Tibial artery (tissue), 4 donors: ENCODE measurements at regions not wholly inside any gene's neighbourhood (a gene's known extent, or its start where the extent isn't known, plus 50 kb on each side); places are given as distances from the start of the nearest gene placed in this dataset.

Experiments
- DNase-seq, 2 donors: peaks; one replicate each; pipeline ENCODE4 v3.0.0-alpha.2; 2019
- H3K27ac ChIP-seq, 2 donors: fragments of 200-600 bp; sonication (generic) in 1 of 2; 1 replicate in 1 of 2; 2 replicates in 1 of 2; pipeline ENCODE4 v1.5.1; 2018 to 2019; ENCODE audit warnings: mild to moderate bottlenecking in 1 of 2
- H3K27me3 ChIP-seq, 2 donors: fragments of 200-600 bp; sonication (generic) in 1 of 2; one replicate each; pipeline versions ENCODE4 v1.5.1 to v1.6.0; 2016 to 2019
- H3K36me3 ChIP-seq, 3 donors: fragments of 200-600 bp; sonication (generic) in 2 of 3; one replicate each; pipeline ENCODE4 v1.5.1; 2016 to 2019; ENCODE audit warnings: mild to moderate bottlenecking in 2 of 3
- H3K4me1 ChIP-seq, 4 donors: fragments of 200-600 bp; sonication (generic) in 2 of 4; 1 replicate in 3 of 4; 2 replicates in 1 of 4; pipeline ENCODE4 v1.5.1; 2016 to 2019
- H3K4me3 ChIP-seq, 2 donors: fragments of 200-600 bp; sonication (generic) in 1 of 2; 1 replicate in 1 of 2; 2 replicates in 1 of 2; pipeline ENCODE4 v1.5.1; 2018 to 2019; ENCODE audit warnings: mild to moderate bottlenecking in 2 of 2
- H3K9me3 ChIP-seq, 3 donors: fragments of 200-600 bp; sonication (generic) in 1 of 3; one replicate each; pipeline ENCODE4 v1.5.1; 2016 to 2019
- intact Hi-C: fragments of 100-400 bp; cut with DNase I; formaldehyde crosslinking; loops from one replicate; pipeline ENCODE4 v1.15.0; 2023; ENCODE audit warnings: low total_unique reads
- TF ChIP-seq, protein P1 (sequence below), 2 experiments: fragments of 200-600 bp in 1 of 2; fragments of 450-650 bp in 1 of 2; IDR thresholded peaks; one replicate each; pipeline ENCODE4 v1.5.1; 2017 to 2019; ENCODE audit warnings: antibody characterized with exemption in 2 of 2, mild to moderate bottlenecking in 1 of 2, moderate library complexity in 1 of 2

DNA sequence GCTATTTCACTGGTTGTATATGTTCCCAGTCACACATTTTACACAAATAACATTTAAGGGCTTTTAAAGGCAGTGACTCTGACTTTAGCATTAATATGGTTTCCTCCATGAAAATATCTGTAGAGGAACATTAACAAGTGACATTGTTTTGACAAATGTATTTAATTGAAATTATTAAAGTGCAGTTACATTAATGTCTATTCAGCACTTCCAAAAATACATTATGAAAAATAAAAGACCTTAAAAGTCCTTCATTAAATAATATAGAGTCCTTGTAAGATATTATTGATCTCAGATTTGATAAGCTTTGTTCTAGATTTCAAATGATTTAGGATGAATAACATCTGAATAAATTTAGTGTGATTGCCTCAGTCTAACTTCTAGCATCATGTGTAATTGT lies 951.9 kb upstream of the CHORDC1 start:
- intact Hi-C loops, result no loop called here
- TF ChIP-seq, protein P1, sequence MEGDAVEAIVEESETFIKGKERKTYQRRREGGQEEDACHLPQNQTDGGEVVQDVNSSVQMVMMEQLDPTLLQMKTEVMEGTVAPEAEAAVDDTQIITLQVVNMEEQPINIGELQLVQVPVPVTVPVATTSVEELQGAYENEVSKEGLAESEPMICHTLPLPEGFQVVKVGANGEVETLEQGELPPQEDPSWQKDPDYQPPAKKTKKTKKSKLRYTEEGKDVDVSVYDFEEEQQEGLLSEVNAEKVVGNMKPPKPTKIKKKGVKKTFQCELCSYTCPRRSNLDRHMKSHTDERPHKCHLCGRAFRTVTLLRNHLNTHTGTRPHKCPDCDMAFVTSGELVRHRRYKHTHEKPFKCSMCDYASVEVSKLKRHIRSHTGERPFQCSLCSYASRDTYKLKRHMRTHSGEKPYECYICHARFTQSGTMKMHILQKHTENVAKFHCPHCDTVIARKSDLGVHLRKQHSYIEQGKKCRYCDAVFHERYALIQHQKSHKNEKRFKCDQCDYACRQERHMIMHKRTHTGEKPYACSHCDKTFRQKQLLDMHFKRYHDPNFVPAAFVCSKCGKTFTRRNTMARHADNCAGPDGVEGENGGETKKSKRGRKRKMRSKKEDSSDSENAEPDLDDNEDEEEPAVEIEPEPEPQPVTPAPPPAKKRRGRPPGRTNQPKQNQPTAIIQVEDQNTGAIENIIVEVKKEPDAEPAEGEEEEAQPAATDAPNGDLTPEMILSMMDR (IDR thresholded peaks at IDR 0.05), result no peak
- H3K36me3 ChIP-seq, result no peaks in the 10 kb centered on the region
- no peaks in the 10 kb centered on the region for H3K27me3 ChIP-seq
- no peak overlapping the region for H3K4me3 ChIP-seq
- H3K4me1 ChIP-seq, result no peaks in the 10 kb centered on the region
- no peak for DNase-seq
- H3K9me3 ChIP-seq, result no peaks in the 10 kb centered on the region
- H3K27ac ChIP-seq, result no peak overlapping the region

DNA sequence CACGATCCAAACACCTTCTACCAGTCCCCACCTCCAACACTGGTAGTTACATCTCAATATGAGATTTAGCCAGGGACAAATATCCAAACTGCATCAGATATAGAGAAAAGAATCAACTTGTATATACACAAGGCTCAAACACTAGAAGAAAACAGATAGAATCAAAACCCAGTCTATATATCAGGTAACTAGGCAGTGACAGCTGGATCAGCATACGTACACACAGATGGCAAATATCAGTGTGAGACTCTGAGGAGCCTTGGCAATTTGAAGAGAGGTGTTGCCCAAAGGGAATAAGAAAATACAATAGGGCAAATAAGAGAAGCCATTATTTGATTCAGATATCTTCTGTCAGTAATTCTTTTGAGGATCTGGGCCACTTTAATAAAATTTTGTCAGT lies 951.3 kb upstream of the CHORDC1 start:
- Histone ChIP-seq H3K27me3 (no peaks in the 10 kb centered on the region), H3K4me3 (no peak overlapping the region), H3K4me1 (no peaks in the 10 kb centered on the region), H3K27ac (no peak overlapping the region), H3K36me3 (no peaks in the 10 kb centered on the region), H3K9me3 (no peaks in the 10 kb centered on the region)
- TF ChIP-seq, protein P1 (IDR thresholded peaks at IDR 0.05), result no peak
- no peak for DNase-seq
- intact Hi-C loops, result no loop called here

DNA sequence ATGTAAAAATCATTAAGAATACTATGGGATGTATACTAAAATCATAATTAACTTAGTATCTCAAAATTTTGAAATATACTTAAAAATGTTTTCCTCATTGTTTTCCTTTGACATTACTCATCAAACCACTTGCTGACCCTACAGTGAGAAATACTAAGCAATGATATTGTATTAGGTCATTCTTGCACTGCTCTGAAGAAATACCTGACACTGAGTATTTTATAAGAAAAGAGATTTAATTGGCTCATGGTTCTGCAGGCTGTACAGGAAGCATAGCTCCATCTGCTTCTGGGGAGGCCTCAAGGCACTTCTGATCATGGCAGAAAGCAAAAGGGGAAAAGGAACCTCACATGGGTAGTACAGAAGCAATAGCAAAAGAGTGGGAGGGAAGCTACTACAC lies 950.9 kb upstream of the CHORDC1 start:
- Histone ChIP-seq H3K4me1 (no peaks in the 10 kb centered on the region), H3K9me3 (no peaks in the 10 kb centered on the region), H3K27me3 (no peaks in the 10 kb centered on the region), H3K36me3 (no peaks in the 10 kb centered on the region), H3K4me3 (no peak overlapping the region), H3K27ac (no peak overlapping the region)
- TF ChIP-seq, protein P1 (IDR thresholded peaks at IDR 0.05), result no peak
- intact Hi-C loops, result no loop called here
- no peak for DNase-seq

DNA sequence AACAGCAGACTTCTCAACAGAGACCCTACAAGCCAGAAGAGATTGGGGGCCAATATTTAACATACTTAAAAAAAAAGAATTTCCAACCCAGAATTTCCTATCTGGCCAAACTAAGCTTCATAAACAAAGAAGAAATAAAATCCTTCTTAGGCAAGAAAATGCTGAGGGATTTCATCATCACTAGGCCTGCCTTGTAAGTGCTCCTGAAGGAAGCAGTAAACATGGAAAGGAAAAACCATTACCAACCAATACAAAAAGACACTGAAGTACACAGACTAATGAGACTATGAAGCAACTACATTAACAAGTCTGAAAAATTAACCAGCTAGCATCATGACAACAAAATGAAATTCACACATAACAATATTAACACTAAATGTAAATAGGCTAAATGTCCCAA lies 947.9 kb upstream of the CHORDC1 start:
- Histone ChIP-seq H3K36me3 (no peaks in the 10 kb centered on the region), H3K27ac (no peak overlapping the region), H3K4me3 (no peak overlapping the region), H3K4me1 (no peaks in the 10 kb centered on the region), H3K27me3 (no peaks in the 10 kb centered on the region), H3K9me3 (no peaks in the 10 kb centered on the region)
- TF ChIP-seq, protein P1 (IDR thresholded peaks at IDR 0.05), result no peak
- no peak for DNase-seq
- intact Hi-C loops, result no loop called here

DNA sequence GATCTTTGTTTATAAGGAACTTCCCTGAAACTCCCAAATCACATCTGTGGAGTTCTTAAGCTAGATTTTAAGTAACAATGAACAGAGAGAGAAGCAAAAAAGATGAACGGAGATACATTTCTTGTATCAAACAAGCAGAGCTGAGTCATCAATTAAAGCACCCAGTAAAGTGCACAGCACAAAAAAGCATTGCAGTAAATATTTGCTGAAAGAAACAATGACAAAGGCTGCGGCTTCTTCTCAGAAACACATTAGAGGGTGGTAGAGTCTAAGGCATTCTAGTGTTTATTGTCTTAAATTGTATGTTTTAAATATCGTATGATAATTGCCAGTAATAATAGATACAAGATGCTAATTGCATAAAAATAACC lies 941.6 kb upstream of the CHORDC1 start:
- TF ChIP-seq, protein P1 (IDR thresholded peaks at IDR 0.05), result no peak
- Histone ChIP-seq H3K27ac (no peak overlapping the region), H3K36me3 (no peaks in the 10 kb centered on the region), H3K4me3 (no peak overlapping the region), H3K9me3 (no peaks in the 10 kb centered on the region), H3K4me1 (peaks cover 0 to 15% (median 7%) of the 10 kb centered on the region in 4 donors), H3K27me3 (no peaks in the 10 kb centered on the region)
- DNase-seq, result no peak
- intact Hi-C loops, result no loop called here
